Breast epithelium (tissue), 3 donors: ENCODE measurements at regions not wholly inside any gene's neighbourhood (a gene's known extent, or its start where the extent isn't known, plus 50 kb on each side); places are given as distances from the start of the nearest gene placed in this dataset.
"Not testable (repeated sequence)": the region's sequence is repeated elsewhere in the genome, so short reads cannot be mapped to it uniquely, and the experiment has no call there.

Source experiments
- CTCF ChIP-seq, 3 donors: fragments of 450-650 bp; IDR thresholded peaks; one replicate each; pipeline ENCODE4 v1.5.1; 2016 to 2017; ENCODE audit warnings: antibody characterized with exemption in 3 of 3, mild to moderate bottlenecking in 3 of 3, moderate library complexity in 3 of 3
- POLR2A ChIP-seq: fragments of 450-650 bp; IDR thresholded peaks from one replicate; pipeline ENCODE4 v1.6.1; 2016; ENCODE audit warnings: antibody characterized with exemption, mild to moderate bottlenecking, moderate library complexity
- POLR2AphosphoS5 ChIP-seq, 3 donors: sonication (generic); formaldehyde crosslinking; IDR thresholded peaks; one replicate each; pipeline ENCODE4 v1.6.1; 2017; ENCODE audit warnings: antibody characterized with exemption in 3 of 3

DNA sequence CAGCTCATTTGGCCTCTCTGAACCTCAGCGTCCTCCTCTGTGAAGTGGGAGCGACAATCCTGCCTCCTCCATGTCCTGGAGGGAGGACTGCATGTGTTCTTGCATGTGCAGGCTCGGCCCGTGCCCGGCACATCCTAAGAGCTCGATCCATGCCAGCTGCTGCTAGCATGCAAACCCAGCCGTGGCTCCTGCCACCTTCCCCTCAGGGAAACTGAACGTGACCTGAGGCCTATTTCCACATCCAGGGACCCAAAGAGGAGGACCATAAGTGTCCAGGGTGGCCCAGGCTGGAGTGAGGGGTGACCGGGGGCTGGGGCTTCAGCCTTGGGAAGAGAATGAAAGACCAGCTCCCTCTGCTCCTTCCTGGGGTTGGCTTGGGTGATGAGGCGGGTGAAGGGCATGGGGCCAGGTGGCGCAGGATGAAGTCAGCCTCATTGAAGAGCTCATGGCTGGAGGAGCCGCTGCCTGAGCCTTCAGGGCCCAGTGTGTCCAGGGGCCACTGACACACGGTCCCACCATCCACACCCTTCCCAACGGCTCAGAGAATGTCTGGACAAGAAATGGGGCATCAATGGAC is 115.7 kb upstream of the AKAP13 start:
- TF ChIP-seq CTCF (IDR thresholded peaks at IDR 0.05); POLR2AphosphoS5 (IDR thresholded peaks at IDR 0.05); POLR2A: not testable (repeated sequence)
